ENCODE measurements at regions not wholly inside any gene's neighbourhood (a gene's known extent, or its start where the extent isn't known, plus 50 kb on each side); places are given as distances from the start of the nearest gene placed in this dataset.

- in situ Hi-C loops (cut with HindIII; ENCODE audit: low sequenced_read_pairs): no loop called here
- TF ChIP-seq, protein P1, sequence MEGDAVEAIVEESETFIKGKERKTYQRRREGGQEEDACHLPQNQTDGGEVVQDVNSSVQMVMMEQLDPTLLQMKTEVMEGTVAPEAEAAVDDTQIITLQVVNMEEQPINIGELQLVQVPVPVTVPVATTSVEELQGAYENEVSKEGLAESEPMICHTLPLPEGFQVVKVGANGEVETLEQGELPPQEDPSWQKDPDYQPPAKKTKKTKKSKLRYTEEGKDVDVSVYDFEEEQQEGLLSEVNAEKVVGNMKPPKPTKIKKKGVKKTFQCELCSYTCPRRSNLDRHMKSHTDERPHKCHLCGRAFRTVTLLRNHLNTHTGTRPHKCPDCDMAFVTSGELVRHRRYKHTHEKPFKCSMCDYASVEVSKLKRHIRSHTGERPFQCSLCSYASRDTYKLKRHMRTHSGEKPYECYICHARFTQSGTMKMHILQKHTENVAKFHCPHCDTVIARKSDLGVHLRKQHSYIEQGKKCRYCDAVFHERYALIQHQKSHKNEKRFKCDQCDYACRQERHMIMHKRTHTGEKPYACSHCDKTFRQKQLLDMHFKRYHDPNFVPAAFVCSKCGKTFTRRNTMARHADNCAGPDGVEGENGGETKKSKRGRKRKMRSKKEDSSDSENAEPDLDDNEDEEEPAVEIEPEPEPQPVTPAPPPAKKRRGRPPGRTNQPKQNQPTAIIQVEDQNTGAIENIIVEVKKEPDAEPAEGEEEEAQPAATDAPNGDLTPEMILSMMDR (IDR thresholded peaks at IDR 0.05; ENCODE audit: low read depth, low read length): no peak
- DNase-seq (ENCODE audit: low read depth, low spot score): peak; percentile 57
- H3K4me3 ChIP-seq (ENCODE audit: low read depth, low read length): no peak overlapping the region
These were observed 288.9 kb upstream of the C2CD4B start for GRCh38 chr15:62453981-62454380.

GRCh38 chr15:62454567-62455172 lies 289.6 kb upstream of the C2CD4B start:
- peak; percentile 52 for DNase-seq (ENCODE audit: low read depth, low spot score)
- in situ Hi-C loops (cut with HindIII; ENCODE audit: low sequenced_read_pairs): no loop called here
- TF ChIP-seq, protein P1 (IDR thresholded peaks at IDR 0.05; ENCODE audit: low read depth, low read length): no peak
- H3K4me3 ChIP-seq (ENCODE audit: low read depth, low read length): no peak overlapping the region

DNA sequence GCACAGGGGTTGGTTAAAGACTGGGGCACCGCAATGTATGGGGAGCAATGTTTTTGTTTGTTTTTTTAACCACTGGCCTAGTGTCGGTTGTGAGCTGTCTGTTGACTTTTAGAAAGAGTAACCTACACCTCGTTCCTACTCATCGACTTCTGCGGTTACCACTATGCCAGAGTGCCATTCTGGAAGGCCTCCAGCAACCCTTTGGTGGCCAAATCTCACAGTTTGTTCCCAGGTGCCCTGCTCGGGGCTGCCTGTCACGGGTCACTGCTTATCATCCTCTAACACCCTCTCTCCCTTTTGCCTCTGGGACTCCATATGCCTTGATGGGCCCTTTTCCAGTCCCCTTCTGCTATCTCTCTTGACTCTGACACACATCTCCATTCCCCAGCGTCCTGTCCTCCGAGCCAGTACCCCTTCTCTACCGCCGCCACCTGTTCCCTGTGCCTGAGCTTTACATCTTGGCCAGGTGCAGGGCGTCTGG lies 290.4 kb upstream of the C2CD4B start:
- TF ChIP-seq, protein P1 (IDR thresholded peaks at IDR 0.05; ENCODE audit: low read depth, low read length): no peak
- in situ Hi-C loops (cut with HindIII; ENCODE audit: low sequenced_read_pairs): no loop called here

GRCh38 chr15:62456011-62456920 lies 291.2 kb upstream of the C2CD4B start:
- in situ Hi-C loops (cut with HindIII; ENCODE audit: low sequenced_read_pairs): no loop called here
- peak; percentile 18 for DNase-seq (ENCODE audit: low read depth, low spot score)
- TF ChIP-seq, protein P1 (IDR thresholded peaks at IDR 0.05; ENCODE audit: low read depth, low read length): no peak
- H3K4me3 ChIP-seq (ENCODE audit: low read depth, low read length): no peak overlapping the region

More for the DNA sequence above, 290.4 kb upstream of the C2CD4B start:
- no peak overlapping the region for H3K4me3 ChIP-seq (ENCODE audit: low read depth, low read length)
- peak; percentile 38 for DNase-seq (ENCODE audit: low read depth, low spot score)

- no peak overlapping the region for H3K4me3 ChIP-seq (ENCODE audit: low read depth, low read length)
- in situ Hi-C loops (cut with HindIII; ENCODE audit: low sequenced_read_pairs): no loop called here
- TF ChIP-seq, protein P1 (IDR thresholded peaks at IDR 0.05; ENCODE audit: low read depth, low read length): no peak
- DNase-seq (ENCODE audit: low read depth, low spot score): no peak
These were observed 292.0 kb upstream of the C2CD4B start for GRCh38 chr15:62457100-62457499.

GRCh38 chr15:62459875-62460274 lies 294.8 kb upstream of the C2CD4B start:
- DNase-seq (ENCODE audit: low read depth, low spot score): no peak
- in situ Hi-C loops (cut with HindIII; ENCODE audit: low sequenced_read_pairs): no loop called here
- no peak overlapping the region for H3K4me3 ChIP-seq (ENCODE audit: low read depth, low read length)
- TF ChIP-seq, protein P1 (IDR thresholded peaks at IDR 0.05; ENCODE audit: low read depth, low read length): no peak

All from astrocyte of the spinal cord (primary cell).